GM19438 (cell line): ENCODE measurements at regions not wholly inside any gene's neighbourhood (a gene's known extent, or its start where the extent isn't known, plus 50 kb on each side); places are given as distances from the start of the nearest gene placed in this dataset.

ENCODE experiments used
- ATAC-seq: cut with Tn5 transposase; IDR thresholded peaks from one replicate; pipeline ENCODE4 v1.9.1; 2021; ENCODE audit warnings: low read depth; ENCODE audit not compliant: unreplicated experiment

- no peak for ATAC-seq
Measured at GRCh38 chr7:24469118-24469517, 104.1 kb upstream of the PALS2 start.

DNA sequence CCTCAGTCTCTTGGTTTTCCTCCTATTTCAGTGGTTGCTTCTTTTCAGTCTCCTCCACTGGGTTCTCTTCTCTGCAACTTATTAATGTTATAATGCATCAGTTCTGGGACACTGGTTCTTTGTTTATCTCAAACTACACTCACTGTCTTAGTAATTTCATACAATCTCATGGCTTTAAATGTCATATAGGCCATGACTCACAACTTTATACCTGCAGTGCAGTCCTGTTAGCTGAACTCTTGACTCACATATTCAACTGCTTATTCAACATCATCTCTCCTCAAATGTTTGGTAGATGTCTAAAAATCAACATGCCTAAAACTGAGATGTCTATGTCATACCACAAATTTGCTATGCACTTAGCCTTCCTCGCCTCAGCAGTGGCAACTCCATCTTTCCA is 101.2 kb upstream of the PALS2 start:
- ATAC-seq = no peak

DNA sequence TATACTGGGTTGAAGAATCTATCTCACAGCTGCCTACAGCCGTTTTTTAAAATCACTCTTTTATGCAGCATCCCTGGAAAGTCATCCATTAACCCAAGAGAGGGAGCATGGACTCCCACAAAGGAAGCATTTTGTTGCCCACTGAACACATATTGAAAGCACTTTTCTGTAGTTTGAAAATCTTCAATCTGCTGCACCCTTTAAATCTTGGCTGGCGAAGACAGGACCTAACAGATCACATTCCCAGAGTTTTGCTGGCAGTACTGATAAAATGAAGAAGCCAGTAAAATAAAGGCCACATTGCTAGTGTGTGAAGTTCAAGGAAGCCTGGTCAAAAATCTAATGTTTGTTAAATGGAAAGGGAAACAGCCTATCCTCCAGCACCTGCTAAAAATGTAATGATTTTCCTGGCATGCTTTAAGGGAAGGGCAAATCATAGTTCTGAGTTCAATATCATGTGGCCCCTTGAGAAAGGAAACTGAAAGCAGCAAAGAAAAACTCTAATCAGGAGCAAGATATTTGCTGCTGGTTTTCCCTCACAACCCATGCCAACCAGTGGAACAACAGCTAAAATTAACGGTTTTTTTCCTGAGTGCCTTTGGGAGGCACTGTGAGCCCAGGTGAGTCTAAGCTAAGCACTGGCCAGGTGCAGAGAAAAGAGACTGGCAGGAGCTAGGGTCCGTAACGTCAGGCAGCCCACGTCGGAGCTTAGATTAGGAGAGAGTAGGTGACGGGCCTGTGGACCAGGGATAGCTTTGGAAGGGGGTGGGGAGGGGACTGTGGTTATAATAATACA is 97.9 kb upstream of the PALS2 start:
- ATAC-seq = no peak

DNA sequence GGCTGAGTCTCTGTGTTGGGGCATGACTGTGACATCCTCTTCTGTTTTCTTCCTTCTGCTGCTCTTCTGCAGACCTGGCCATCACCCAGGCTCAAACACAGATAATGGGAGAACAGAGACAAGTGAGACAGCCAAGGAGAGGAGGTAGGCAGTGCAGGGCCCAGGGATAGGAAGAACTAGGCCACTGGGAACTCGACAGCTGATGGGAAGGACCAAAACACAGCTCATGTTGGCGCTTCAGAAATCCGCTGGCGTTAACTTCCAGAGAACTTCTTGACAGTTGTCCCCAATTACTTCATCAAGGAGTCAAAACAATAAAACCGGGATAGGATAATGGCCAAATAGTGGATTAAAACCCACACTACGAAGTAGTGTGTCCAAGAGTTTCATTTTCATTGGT is 97.0 kb upstream of the PALS2 start:
- no peak for ATAC-seq

GRCh38 chr7:24477398-24478136 is 95.7 kb upstream of the PALS2 start:
- no peak for ATAC-seq

GRCh38 chr7:24478137-24478655 is 95.1 kb upstream of the PALS2 start:
- ATAC-seq = no peak

DNA sequence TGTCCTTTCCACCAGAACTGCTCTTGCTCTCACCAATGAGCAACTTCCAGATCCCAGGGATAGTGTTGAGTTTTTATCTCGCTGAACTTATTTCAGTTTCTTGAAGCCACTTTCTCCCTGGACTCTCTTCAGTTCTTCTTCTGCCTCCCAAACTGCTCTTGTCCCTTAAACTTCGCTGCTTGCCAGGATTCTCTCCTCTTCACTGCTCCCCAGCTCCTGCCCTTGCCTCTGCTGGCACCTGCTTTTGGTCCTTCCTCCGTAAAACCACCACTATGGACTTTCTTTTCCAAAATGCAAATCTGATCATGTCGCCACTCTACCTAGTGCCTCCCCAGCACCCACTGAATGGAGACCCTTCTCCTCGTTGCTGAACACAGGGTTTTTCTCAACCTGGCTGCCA is 92.8 kb upstream of the PALS2 start:
- no peak for ATAC-seq

DNA sequence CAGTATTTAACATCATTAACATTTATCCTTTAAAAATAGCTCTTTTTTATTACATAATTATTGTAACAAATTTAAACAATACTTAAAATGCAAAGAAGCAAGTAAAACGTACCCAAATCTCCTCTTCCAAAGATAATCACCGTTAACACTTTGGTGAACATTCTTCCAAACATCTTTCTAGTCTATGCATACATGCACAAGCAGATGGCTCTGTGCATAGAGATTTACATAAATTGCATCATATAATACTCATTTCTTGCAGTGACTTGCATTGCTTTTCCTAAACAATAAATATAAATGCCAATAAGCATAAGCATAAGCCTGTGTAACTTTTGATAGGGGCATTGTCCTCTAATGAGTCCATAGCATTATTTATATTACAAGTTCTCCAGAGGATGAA is 89.4 kb upstream of the PALS2 start:
- ATAC-seq = no peak

GRCh38 chr7:24492576-24492975 is 80.7 kb upstream of the PALS2 start:
- ATAC-seq = no peak

DNA sequence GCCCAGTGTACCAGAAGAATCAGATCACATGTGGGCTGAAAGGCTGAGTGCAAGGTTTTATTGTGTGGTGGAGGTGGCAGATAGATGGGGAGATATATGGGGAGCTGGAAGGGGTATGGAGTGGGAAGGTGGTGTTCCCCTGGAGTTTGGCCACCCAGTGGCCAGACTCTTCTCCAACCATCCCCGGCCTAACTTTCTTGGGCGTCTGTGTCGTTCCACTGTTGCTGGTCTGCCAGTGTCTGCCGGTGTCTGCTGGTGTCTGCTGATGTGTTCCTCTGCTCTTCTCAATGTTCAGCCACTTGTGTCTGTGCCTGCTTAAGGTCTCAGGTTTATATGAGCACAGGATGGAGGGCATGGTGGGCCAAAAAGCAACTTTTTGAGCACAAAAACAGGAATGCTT is 78.4 kb upstream of the PALS2 start:
- ATAC-seq = no peak

DNA sequence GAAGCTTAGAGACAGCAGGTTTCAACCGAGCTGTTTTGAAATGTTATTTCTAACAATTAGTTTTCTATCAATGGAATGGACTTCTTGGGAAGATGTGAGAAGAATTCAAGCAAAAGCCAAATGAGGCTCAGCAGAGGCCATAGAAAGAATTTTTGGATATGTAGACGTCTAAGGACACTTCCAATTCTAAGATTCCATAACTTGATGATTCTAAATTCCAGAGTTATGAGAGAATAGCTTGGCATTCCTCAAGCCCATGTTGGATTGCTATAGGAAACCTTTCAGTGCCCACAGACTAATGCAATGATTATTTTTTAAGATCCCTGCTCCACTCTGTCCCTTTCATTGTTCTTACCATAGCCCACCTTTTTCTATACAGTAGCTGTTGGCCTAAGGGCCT is 77.2 kb upstream of the PALS2 start:
- ATAC-seq = no peak

DNA sequence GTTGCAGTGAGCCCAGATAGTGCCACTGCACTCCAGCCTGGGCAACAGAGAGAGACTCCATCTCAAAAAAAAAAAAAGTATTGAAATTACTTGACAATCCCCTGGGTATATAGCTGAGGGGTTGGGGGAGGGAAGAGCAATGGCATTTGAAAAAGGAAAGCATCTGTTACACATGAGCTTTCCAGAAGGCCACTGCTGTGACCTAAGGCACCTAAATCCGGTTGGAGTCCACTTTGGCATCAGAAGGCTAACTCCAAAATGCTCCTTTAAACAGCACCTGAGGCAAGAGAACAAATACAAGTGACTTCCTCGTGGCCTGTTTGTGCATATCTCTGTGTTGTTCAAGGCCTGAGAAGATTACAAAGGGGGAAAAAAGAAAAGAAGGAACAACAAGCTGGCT is 74.8 kb upstream of the PALS2 start:
- no peak for ATAC-seq

DNA sequence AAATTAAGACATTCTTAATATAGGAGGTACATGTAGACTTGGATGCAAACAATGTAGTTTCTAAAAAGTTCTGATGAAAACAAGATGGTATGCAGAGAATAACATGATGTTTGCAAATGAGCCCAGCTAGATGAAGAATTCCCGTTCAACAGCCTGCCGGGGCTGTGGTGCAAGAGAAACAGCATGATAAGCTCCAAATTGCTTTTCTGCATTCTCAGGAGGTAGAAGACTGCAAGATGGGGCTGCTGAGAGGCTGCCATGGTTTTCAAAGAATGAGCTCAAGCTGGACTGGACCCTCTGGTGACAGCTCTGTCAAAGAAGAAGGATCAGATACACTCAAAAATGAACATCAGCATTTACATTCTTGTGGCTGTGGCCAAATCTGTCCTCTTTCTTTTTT is 73.4 kb upstream of the PALS2 start:
- no peak for ATAC-seq

- no peak for ATAC-seq
Measured at GRCh38 chr7:24500599-24500998, 72.7 kb upstream of the PALS2 start.

DNA sequence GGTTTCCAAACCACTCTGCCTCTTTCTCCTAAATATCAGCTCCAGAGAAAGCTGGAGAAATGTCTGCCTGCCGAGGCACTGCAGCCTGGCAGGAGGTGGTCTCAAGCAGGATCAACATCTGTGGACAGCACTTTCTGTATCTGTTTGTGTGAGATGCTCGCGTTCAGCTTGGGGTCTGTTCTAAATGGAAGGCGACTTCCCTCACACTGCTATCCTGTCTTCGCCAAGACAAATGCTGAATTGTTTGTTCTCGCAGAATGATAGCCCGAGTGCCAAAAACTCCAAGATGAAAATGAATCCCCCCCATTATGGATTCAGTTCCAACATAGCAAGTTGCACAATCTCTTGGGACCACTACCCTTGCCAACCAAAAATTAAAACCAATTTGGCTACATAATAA is 72.2 kb upstream of the PALS2 start:
- ATAC-seq = no peak

- no peak for ATAC-seq
Measured at GRCh38 chr7:24501443-24502134, 71.7 kb upstream of the PALS2 start.

DNA sequence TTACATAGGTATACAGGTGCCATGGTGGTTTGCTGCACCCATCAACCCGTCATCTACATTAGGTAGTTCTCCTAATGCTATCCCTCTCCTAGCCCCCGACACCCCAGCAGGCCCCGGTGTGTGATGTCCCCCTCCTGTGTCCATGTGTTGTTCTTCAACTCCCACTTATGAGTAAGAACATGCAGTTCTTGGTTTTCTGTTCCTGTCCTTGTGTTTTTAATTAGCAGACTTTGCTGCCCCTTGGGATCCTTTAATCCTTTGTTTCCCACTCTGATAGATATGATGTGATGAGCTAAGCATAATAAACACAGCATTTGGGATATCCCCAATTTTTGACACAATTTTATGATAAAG is 71.1 kb upstream of the PALS2 start:
- no peak for ATAC-seq

GRCh38 chr7:24503506-24503905 is 69.7 kb upstream of the PALS2 start:
- no peak for ATAC-seq

DNA sequence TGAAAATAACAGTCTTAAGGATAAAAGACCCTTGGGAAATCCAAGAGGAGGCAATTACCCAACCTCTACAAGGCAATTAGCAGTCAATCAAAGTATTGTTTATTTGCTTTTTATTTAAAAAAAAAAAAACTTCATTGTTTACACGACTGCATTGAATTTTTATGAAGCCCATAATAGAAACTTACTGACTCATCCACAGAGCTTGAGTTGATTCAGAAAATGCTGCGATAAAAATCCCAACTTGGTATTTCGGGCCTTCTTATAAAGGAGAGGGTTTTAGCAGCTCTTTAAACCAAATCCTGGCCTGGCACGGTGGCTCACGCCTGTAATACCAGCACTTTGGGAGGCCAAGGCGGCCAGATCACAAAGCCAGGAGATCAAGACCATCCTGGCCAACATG is 69.2 kb upstream of the PALS2 start:
- no peak for ATAC-seq

DNA sequence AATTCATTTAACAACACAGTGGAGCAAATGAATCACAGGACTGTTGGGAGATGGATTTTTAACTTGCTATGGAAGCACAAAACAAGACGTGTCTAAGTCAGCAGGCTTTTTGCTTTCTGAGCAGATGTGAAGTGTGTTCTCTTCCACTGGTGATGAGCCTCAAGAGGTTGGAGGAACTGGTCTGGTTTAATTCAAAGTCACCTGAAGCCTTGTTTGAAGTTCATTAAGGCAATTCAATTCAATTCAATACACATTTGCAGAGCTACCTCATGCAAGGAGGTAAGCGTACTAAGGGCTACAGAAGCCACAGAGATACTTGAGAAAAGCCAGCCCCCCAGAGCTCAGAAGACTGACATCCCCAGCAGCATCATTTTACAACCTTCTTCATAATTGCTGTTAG is 68.4 kb upstream of the PALS2 start:
- ATAC-seq = no peak

DNA sequence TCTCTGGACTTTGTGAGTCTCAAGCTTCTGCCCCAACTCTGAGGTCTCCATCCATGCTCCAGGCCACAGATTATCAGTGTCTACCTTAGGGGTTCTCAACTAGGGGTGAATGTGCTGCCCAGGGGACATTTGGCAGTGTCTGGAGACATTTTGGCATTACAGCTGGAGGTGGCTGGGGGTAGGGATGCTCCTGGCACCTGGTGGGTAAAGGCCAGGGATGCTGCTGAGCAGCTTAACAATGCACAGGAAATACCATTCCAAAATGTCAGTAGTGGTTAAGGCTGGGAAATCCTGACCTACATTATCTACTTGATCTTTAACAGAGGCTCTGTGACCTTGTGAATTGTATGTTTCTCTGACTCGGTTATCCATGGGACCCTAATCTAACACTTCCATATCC is 67.3 kb upstream of the PALS2 start:
- no peak for ATAC-seq

GRCh38 chr7:24508316-24508715 is 64.9 kb upstream of the PALS2 start:
- no peak for ATAC-seq
